ENCODE measurements at regions not wholly inside any gene's neighbourhood (a gene's known extent, or its start where the extent isn't known, plus 50 kb on each side); places are given as distances from the start of the nearest gene placed in this dataset.

DNA sequence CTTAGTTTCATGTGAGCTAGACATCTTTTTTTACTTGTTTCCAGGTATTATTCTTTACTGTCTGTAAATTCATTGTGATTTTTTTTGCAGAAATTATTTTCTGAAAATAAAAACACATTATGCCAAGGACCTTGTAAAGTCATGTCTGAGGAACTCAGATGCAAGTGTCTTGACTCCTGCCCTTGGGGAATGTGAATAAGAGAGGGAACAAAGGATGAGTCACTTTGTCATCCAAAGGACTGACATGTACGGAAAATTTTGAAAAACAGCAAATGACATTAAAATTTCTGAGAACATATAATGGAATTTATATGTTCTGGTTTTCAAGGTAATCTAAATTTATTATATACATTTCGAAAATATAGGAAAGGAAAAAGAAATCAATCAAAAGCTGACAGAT lies 660.4 kb downstream of the CD109 start:
- Histone ChIP-seq H3F3A (replicated peaks; ENCODE audit: low read depth) (no peaks in the 10 kb centered on the region), H2AFZ (no peak overlapping the region), H3K4me2 (no peak overlapping the region), H3K27me3 (ENCODE audit: insufficient read depth) (no peaks in the 10 kb centered on the region), H3K79me2 (replicated peaks; ENCODE audit: insufficient read depth) (no peaks in the 10 kb centered on the region), H3K9me2 (ENCODE audit: insufficient read depth) (no peaks in the 10 kb centered on the region), H3K4me3 (no peak overlapping the region), H3K27ac (ENCODE audit: low read depth) (no peak overlapping the region), H3K36me3 (ENCODE audit: insufficient read depth) (no peaks in the 10 kb centered on the region), H4K20me1 (replicated peaks; ENCODE audit: insufficient read depth) (no peaks in the 10 kb centered on the region), H3K4me1 (ENCODE audit: insufficient read depth) (peaks cover 5% of the 10 kb centered on the region; the same call in 1 of the 2 replicates)
- no peaks in the 10 kb centered on the region for H3K27me3 Mint-ChIP-seq (ENCODE audit: insufficient read depth, low read depth, poor library complexity)
- DNase-seq (ENCODE audit: low spot score) (peak; percentile 12), ATAC-seq (no peak)
- H3K9me3 Mint-ChIP-seq, result no peaks in the 10 kb centered on the region
- no peak overlapping the region for H3K27ac Mint-ChIP-seq
- no peaks in the 10 kb centered on the region for H3K36me3 Mint-ChIP-seq (ENCODE audit: low read depth)
- TF ChIP-seq ZNF331 (CRISPR knock-in tag; IDR thresholded peaks at IDR 0.05; ENCODE audit: low read depth) (no peak), EZH2phosphoT487 (IDR thresholded peaks at IDR 0.05; ENCODE audit: unreplicated experiment) (no peak), JUNB (IDR thresholded peaks at IDR 0.05; ENCODE audit: unreplicated experiment) (no peak), POLR2AphosphoS5 (IDR thresholded peaks at IDR 0.05; ENCODE audit: low read depth) (no peak), CREB1 (CRISPR knock-in tag; IDR thresholded peaks at IDR 0.05; ENCODE audit: low read depth) (no peak), STAT1 (IDR thresholded peaks at IDR 0.05; ENCODE audit: unreplicated experiment) (no peak), EZH2 (IDR thresholded peaks at IDR 0.05; ENCODE audit: low read depth, unreplicated experiment) (no peak), ZNF114 (CRISPR knock-in tag; IDR thresholded peaks at IDR 0.05) (no peak)
- TF ChIP-seq, protein P1, sequence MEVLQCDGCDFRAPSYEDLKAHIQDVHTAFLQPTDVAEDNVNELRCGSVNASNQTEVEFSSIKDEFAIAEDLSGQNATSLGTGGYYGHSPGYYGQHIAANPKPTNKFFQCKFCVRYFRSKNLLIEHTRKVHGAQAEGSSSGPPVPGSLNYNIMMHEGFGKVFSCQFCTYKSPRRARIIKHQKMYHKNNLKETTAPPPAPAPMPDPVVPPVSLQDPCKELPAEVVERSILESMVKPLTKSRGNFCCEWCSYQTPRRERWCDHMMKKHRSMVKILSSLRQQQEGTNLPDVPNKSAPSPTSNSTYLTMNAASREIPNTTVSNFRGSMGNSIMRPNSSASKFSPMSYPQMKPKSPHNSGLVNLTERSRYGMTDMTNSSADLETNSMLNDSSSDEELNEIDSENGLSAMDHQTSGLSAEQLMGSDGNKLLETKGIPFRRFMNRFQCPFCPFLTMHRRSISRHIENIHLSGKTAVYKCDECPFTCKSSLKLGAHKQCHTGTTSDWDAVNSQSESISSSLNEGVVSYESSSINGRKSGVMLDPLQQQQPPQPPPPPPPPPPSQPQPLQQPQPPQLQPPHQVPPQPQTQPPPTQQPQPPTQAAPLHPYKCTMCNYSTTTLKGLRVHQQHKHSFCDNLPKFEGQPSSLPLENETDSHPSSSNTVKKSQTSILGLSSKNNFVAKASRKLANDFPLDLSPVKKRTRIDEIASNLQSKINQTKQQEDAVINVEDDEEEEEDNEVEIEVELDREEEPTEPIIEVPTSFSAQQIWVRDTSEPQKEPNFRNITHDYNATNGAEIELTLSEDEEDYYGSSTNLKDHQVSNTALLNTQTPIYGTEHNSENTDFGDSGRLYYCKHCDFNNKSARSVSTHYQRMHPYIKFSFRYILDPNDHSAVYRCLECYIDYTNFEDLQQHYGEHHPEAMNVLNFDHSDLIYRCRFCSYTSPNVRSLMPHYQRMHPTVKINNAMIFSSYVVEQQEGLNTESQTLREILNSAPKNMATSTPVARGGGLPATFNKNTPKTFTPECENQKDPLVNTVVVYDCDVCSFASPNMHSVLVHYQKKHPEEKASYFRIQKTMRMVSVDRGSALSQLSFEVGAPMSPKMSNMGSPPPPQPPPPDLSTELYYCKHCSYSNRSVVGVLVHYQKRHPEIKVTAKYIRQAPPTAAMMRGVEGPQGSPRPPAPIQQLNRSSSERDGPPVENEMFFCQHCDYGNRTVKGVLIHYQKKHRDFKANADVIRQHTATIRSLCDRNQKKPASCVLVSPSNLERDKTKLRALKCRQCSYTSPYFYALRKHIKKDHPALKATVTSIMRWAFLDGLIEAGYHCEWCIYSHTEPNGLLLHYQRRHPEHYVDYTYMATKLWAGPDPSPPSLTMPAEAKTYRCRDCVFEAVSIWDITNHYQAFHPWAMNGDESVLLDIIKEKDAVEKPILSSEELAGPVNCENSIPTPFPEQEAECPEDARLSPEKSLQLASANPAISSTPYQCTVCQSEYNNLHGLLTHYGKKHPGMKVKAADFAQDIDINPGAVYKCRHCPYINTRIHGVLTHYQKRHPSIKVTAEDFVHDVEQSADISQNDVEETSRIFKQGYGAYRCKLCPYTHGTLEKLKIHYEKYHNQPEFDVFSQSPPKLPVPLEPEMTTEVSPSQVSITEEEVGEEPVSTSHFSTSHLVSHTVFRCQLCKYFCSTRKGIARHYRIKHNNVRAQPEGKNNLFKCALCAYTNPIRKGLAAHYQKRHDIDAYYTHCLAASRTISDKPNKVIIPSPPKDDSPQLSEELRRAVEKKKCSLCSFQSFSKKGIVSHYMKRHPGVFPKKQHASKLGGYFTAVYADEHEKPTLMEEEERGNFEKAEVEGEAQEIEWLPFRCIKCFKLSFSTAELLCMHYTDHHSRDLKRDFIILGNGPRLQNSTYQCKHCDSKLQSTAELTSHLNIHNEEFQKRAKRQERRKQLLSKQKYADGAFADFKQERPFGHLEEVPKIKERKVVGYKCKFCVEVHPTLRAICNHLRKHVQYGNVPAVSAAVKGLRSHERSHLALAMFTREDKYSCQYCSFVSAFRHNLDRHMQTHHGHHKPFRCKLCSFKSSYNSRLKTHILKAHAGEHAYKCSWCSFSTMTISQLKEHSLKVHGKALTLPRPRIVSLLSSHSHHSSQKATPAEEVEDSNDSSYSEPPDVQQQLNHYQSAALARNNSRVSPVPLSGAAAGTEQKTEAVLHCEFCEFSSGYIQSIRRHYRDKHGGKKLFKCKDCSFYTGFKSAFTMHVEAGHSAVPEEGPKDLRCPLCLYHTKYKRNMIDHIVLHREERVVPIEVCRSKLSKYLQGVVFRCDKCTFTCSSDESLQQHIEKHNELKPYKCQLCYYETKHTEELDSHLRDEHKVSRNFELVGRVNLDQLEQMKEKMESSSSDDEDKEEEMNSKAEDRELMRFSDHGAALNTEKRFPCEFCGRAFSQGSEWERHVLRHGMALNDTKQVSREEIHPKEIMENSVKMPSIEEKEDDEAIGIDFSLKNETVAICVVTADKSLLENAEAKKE (CRISPR knock-in tag; IDR thresholded peaks at IDR 0.05), result no peak
- TF ChIP-seq, protein P2, sequence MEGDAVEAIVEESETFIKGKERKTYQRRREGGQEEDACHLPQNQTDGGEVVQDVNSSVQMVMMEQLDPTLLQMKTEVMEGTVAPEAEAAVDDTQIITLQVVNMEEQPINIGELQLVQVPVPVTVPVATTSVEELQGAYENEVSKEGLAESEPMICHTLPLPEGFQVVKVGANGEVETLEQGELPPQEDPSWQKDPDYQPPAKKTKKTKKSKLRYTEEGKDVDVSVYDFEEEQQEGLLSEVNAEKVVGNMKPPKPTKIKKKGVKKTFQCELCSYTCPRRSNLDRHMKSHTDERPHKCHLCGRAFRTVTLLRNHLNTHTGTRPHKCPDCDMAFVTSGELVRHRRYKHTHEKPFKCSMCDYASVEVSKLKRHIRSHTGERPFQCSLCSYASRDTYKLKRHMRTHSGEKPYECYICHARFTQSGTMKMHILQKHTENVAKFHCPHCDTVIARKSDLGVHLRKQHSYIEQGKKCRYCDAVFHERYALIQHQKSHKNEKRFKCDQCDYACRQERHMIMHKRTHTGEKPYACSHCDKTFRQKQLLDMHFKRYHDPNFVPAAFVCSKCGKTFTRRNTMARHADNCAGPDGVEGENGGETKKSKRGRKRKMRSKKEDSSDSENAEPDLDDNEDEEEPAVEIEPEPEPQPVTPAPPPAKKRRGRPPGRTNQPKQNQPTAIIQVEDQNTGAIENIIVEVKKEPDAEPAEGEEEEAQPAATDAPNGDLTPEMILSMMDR (conservative IDR thresholded peaks at IDR 0.05; ENCODE audit: low read depth in 2 of 2), result no peak
- TF ChIP-seq, protein P3, sequence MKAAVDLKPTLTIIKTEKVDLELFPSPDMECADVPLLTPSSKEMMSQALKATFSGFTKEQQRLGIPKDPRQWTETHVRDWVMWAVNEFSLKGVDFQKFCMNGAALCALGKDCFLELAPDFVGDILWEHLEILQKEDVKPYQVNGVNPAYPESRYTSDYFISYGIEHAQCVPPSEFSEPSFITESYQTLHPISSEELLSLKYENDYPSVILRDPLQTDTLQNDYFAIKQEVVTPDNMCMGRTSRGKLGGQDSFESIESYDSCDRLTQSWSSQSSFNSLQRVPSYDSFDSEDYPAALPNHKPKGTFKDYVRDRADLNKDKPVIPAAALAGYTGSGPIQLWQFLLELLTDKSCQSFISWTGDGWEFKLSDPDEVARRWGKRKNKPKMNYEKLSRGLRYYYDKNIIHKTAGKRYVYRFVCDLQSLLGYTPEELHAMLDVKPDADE (IDR thresholded peaks at IDR 0.05), result no peak
- TF ChIP-seq, protein P4, sequence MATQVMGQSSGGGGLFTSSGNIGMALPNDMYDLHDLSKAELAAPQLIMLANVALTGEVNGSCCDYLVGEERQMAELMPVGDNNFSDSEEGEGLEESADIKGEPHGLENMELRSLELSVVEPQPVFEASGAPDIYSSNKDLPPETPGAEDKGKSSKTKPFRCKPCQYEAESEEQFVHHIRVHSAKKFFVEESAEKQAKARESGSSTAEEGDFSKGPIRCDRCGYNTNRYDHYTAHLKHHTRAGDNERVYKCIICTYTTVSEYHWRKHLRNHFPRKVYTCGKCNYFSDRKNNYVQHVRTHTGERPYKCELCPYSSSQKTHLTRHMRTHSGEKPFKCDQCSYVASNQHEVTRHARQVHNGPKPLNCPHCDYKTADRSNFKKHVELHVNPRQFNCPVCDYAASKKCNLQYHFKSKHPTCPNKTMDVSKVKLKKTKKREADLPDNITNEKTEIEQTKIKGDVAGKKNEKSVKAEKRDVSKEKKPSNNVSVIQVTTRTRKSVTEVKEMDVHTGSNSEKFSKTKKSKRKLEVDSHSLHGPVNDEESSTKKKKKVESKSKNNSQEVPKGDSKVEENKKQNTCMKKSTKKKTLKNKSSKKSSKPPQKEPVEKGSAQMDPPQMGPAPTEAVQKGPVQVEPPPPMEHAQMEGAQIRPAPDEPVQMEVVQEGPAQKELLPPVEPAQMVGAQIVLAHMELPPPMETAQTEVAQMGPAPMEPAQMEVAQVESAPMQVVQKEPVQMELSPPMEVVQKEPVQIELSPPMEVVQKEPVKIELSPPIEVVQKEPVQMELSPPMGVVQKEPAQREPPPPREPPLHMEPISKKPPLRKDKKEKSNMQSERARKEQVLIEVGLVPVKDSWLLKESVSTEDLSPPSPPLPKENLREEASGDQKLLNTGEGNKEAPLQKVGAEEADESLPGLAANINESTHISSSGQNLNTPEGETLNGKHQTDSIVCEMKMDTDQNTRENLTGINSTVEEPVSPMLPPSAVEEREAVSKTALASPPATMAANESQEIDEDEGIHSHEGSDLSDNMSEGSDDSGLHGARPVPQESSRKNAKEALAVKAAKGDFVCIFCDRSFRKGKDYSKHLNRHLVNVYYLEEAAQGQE (IDR thresholded peaks at IDR 0.05; ENCODE audit: unreplicated experiment), result no peak
- H3K4me3 Mint-ChIP-seq, result no peak overlapping the region
- peaks cover 4% of the 10 kb centered on the region; the same call in 2 of the 3 replicates for H3K4me1 Mint-ChIP-seq

Measured in GM23338 (cell line).